Endothelial cell (in vitro differentiated cells): ENCODE measurements at regions not wholly inside any gene's neighbourhood (a gene's known extent, or its start where the extent isn't known, plus 50 kb on each side); places are given as distances from the start of the nearest gene placed in this dataset.

Experiments used
- DNase-seq: peaks from one replicate; pipeline ENCODE4 v3.0.0; 2021; ENCODE audit warnings: low spot score
- H3K27ac Mint-ChIP-seq: one replicate; pipeline ENCODE4 v1.8.0; 2021; ENCODE audit warnings: mixed read lengths, inconsistent platforms; ENCODE audit not compliant: unreplicated experiment
- H3K27me3 Mint-ChIP-seq: one replicate; pipeline ENCODE4 v1.8.0; 2021; ENCODE audit warnings: mild to moderate bottlenecking, moderate library complexity, mixed read lengths, inconsistent platforms; ENCODE audit not compliant: unreplicated experiment
- H3K36me3 Mint-ChIP-seq: one replicate; pipeline ENCODE4 v1.8.0; 2021; ENCODE audit warnings: mild to moderate bottlenecking, low read depth, mixed read lengths, inconsistent platforms; ENCODE audit not compliant: unreplicated experiment
- H3K4me1 Mint-ChIP-seq: one replicate; pipeline ENCODE4 v1.8.0; 2021; ENCODE audit warnings: mild to moderate bottlenecking, mixed read lengths, inconsistent platforms; ENCODE audit not compliant: unreplicated experiment
- H3K4me3 Mint-ChIP-seq: one replicate; pipeline ENCODE4 v1.8.0; 2021; ENCODE audit warnings: mild to moderate bottlenecking, mixed read lengths, inconsistent platforms; ENCODE audit not compliant: unreplicated experiment
- H3K9me3 Mint-ChIP-seq: one replicate; pipeline ENCODE4 v1.8.0; 2021; ENCODE audit warnings: mixed read lengths, inconsistent platforms; ENCODE audit not compliant: unreplicated experiment
- CTCF ChIP-seq: fragments of 200-600 bp; sonication (generic); IDR thresholded peaks from one replicate; pipeline ENCODE4 v1.5.0; 2021; ENCODE audit warnings: antibody characterized with exemption; ENCODE audit not compliant: unreplicated experiment

GRCh38 chr12:126734296-126734695 lies 1532.7 kb upstream of the TMEM132C start:
- Mint-ChIP-seq H3K36me3 (peaks cover 10% of the 10 kb centered on the region), H3K4me1 (no peaks in the 10 kb centered on the region), H3K27ac (no peak overlapping the region), H3K9me3 (peaks cover 43% of the 10 kb centered on the region), H3K4me3 (no peak overlapping the region), H3K27me3 (peaks cover 5% of the 10 kb centered on the region)
- TF ChIP-seq CTCF = no peak
- DNase-seq = no peak

- peaks cover 5% of the 10 kb centered on the region for H3K27me3 Mint-ChIP-seq
- no peak for DNase-seq
- no peak overlapping the region for H3K4me3 Mint-ChIP-seq
- H3K27ac Mint-ChIP-seq = no peak overlapping the region
- no peaks in the 10 kb centered on the region for H3K4me1 Mint-ChIP-seq
- H3K36me3 Mint-ChIP-seq = peaks cover 10% of the 10 kb centered on the region
- H3K9me3 Mint-ChIP-seq = peaks cover 41% of the 10 kb centered on the region
- no peak for TF ChIP-seq CTCF
Observed at GRCh38 chr12:126734710-126735109, 1532.3 kb upstream of the TMEM132C start.

GRCh38 chr12:126741536-126742240 lies 1525.3 kb upstream of the TMEM132C start:
- Mint-ChIP-seq H3K27ac (no peak overlapping the region), H3K4me1 (no peaks in the 10 kb centered on the region), H3K4me3 (no peak overlapping the region), H3K36me3 (peaks cover 11% of the 10 kb centered on the region), H3K27me3 (no peaks in the 10 kb centered on the region), H3K9me3 (peaks cover 27% of the 10 kb centered on the region)
- no peak for TF ChIP-seq CTCF
- no peak for DNase-seq

GRCh38 chr12:126742241-126742641 lies 1524.7 kb upstream of the TMEM132C start:
- no peak for DNase-seq
- Mint-ChIP-seq H3K27me3 (no peaks in the 10 kb centered on the region), H3K4me1 (no peaks in the 10 kb centered on the region), H3K27ac (no peak overlapping the region), H3K36me3 (peaks cover 8% of the 10 kb centered on the region), H3K9me3 (peaks cover 24% of the 10 kb centered on the region), H3K4me3 (no peak overlapping the region)
- no peak for TF ChIP-seq CTCF

DNA sequence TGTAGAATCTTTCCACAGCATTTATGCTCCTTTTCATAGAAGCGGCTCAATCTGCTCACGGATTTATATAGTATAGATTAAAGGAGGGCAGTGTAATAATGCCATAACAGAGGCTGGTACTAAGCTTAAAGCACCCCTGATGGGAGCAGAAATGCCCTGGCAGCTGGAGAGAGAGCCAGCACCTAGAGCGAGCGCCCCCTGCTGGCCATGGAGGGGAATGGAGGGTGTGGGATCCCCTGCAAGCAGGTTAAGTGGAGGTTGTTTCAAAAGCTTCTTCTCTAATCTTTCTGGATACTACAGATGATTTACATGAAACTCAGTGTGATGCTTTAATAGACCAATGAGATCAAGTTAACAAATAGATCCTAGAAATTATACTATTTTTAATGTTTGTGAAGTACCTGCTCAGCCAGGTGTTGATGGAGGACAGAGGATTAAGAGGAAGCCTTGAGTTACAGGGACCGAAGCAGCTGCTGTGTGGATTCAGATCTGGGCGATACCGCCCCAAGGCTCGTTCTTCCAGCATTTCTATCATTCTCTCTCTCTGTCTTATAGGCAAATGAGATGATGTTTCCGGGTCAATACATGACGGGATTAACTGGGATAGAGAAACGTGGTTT lies 1519.3 kb upstream of the TMEM132C start:
- DNase-seq = no peak
- H3K36me3 Mint-ChIP-seq = no peaks in the 10 kb centered on the region

More for the DNA sequence above, 1519.3 kb upstream of the TMEM132C start:
- TF ChIP-seq CTCF = peak; percentile 47
- no peak overlapping the region for H3K27ac Mint-ChIP-seq
- no peaks in the 10 kb centered on the region for H3K27me3 Mint-ChIP-seq
- H3K9me3 Mint-ChIP-seq = peaks cover 11% of the 10 kb centered on the region
- H3K4me3 Mint-ChIP-seq = no peak overlapping the region
- no peaks in the 10 kb centered on the region for H3K4me1 Mint-ChIP-seq
